ENCODE measurements at regions not wholly inside any gene's neighbourhood (a gene's known extent, or its start where the extent isn't known, plus 50 kb on each side); places are given as distances from the start of the nearest gene placed in this dataset.

- Histone ChIP-seq H3K36me3 (no peaks in the 10 kb centered on the region), H3K27ac (no peak overlapping the region), H3K4me1 (no peaks in the 10 kb centered on the region), H3K4me3 (no peak overlapping the region), H3K9me3 (peaks cover 0 to 8% (median 0%) of the 10 kb centered on the region in 12 donors), H3K27me3 (no peaks in the 10 kb centered on the region)
- WGBS, 4 donors, result 69 to 85% (median 79%) methylated on average over 2 of the region's 2 CpGs
- DNase-seq (no peak), ATAC-seq (peak in 1 of 4 donors; percentile 41)
- intact Hi-C loops (cut with DNase I), result loop anchor here in 5 of 10 donors (10.0 kb wide), 3 partner anchors 243 to 433 kb away; no protein-coding TSS in a partner anchor
- TF ChIP-seq CTCF (IDR thresholded peaks at IDR 0.05) (no peak), POLR2A (IDR thresholded peaks at IDR 0.05) (no peak)
Observed at GRCh38 chr12:91817517-91817916, 328.1 kb downstream of the BTG1 start.

- no peaks in the 10 kb centered on the region for H3K27me3 ChIP-seq
- no peaks in the 10 kb centered on the region for H3K4me1 ChIP-seq
- no peak overlapping the region for H3K27ac ChIP-seq
- ATAC-seq, result no peak
- H3K36me3 ChIP-seq, result no peaks in the 10 kb centered on the region
- H3K9me3 ChIP-seq, result peaks cover 0 to 23% (median 0%) of the 10 kb centered on the region in 12 donors
- no peak for TF ChIP-seq POLR2A (IDR thresholded peaks at IDR 0.05)
- TF ChIP-seq CTCF (IDR thresholded peaks at IDR 0.05), result no peak
- no peak for DNase-seq
- intact Hi-C loops (cut with DNase I), result loop anchor here (2.0 to 10.0 kb wide), 8 partner anchors 239 to 759 kb away; no protein-coding TSS in a partner anchor
- WGBS, 4 donors, result 92 to 98% (median 98%) methylated on average over 3 of the region's 3 CpGs
- H3K4me3 ChIP-seq, result no peak overlapping the region
Observed at GRCh38 chr12:91813701-91814100, 331.9 kb downstream of the BTG1 start.

GRCh38 chr12:91811481-91812287, 334.0 kb downstream of the BTG1 start:
- no peak overlapping the region for H3K4me3 ChIP-seq
- peak in 3 of 4 donors; percentile 61 to 76 (median 68) for ATAC-seq
- no peaks in the 10 kb centered on the region for H3K27me3 ChIP-seq
- no peaks in the 10 kb centered on the region for H3K4me1 ChIP-seq
- intact Hi-C loops (cut with DNase I), result loop anchor here (1.0 to 10.0 kb wide), 13 partner anchors 233 to 761 kb away; no protein-coding TSS in a partner anchor
- TF ChIP-seq POLR2A (IDR thresholded peaks at IDR 0.05) (no peak), CTCF (IDR thresholded peaks at IDR 0.05) (peak; percentile 72 to 90 (median 82))
- 41 to 46% (median 43%) methylated on average over 5 of the region's 5 CpGs for WGBS, 4 donors
- H3K36me3 ChIP-seq, result no peaks in the 10 kb centered on the region
- DNase-seq, result peak; percentile 56 to 77 (median 67)
- H3K9me3 ChIP-seq, result peaks cover 0 to 31% (median 4%) of the 10 kb centered on the region in 12 donors
- H3K27ac ChIP-seq, result no peak overlapping the region

Data from heart left ventricle (tissue), 16 donors.